H9 (cell line): ENCODE measurements at regions not wholly inside any gene's neighbourhood (a gene's known extent, or its start where the extent isn't known, plus 50 kb on each side); places are given as distances from the start of the nearest gene placed in this dataset.

ENCODE experiments used
- DNase-seq: peaks from one replicate; pipeline ENCODE4 v3.0.0-alpha.2; 2017
- H2AFZ ChIP-seq: one replicate; pipeline ENCODE4 v1.6.1; 2013; ENCODE audit warnings: mild to moderate bottlenecking, low read length, control low read depth, moderate library complexity
- H2AK5ac ChIP-seq: 2 replicates; pipeline ENCODE4 v1.6.1; 2013; ENCODE audit warnings: low read length, control low read depth, mixed read lengths; ENCODE audit not compliant: insufficient read length
- H2BK120ac ChIP-seq: one replicate; pipeline ENCODE4 v1.6.1; 2013; ENCODE audit warnings: low read depth, mild to moderate bottlenecking, low read length, control low read depth, inconsistent platforms; ENCODE audit not compliant: poor library complexity, severe bottlenecking
- H2BK12ac ChIP-seq: 2 replicates; pipeline ENCODE4 v1.6.1; 2013; ENCODE audit warnings: low read length, control low read depth, mixed read lengths, low read depth; ENCODE audit not compliant: insufficient read length
- H2BK15ac ChIP-seq: 2 replicates; pipeline ENCODE4 v1.6.1; 2013; ENCODE audit warnings: low read depth, low read length, control low read depth
- H2BK20ac ChIP-seq: one replicate; pipeline ENCODE4 v1.6.1; 2013; ENCODE audit warnings: low read depth, mild to moderate bottlenecking, low read length, control low read depth, inconsistent platforms; ENCODE audit not compliant: poor library complexity, severe bottlenecking
- H2BK5ac ChIP-seq: 2 replicates; pipeline ENCODE4 v1.6.1; 2013; ENCODE audit warnings: low read length, control low read depth, mixed read lengths; ENCODE audit not compliant: insufficient read length
- H3K14ac ChIP-seq: 2 replicates; pipeline ENCODE4 v1.6.1; 2013; ENCODE audit warnings: low read length, control low read depth; ENCODE audit not compliant: insufficient read depth
- H3K18ac ChIP-seq: 2 replicates; pipeline ENCODE4 v1.6.1; 2013; ENCODE audit warnings: low read depth, mild to moderate bottlenecking, mixed read lengths, low read length, control low read depth; ENCODE audit not compliant: insufficient read length
- H3K23ac ChIP-seq: 2 replicates; pipeline ENCODE4 v1.6.1; 2013; ENCODE audit warnings: low read length, control low read depth, mixed read lengths, low read depth; ENCODE audit not compliant: insufficient read length
- H3K23me2 ChIP-seq: 2 replicates; pipeline ENCODE4 v1.6.1; 2013; ENCODE audit warnings: low read depth, mild to moderate bottlenecking, mixed read lengths, low read length, control low read depth; ENCODE audit not compliant: insufficient read length, poor library complexity, severe bottlenecking
- H3K27ac ChIP-seq: 2 replicates; pipeline ENCODE4 v1.5.1; 2013; ENCODE audit warnings: low read length, control low read depth, mixed read lengths, low read depth; ENCODE audit not compliant: insufficient read length
- H3K27me3 ChIP-seq: 2 replicates; pipeline ENCODE4 v1.6.1; 2013; ENCODE audit warnings: low read length, control low read depth, inconsistent platforms; ENCODE audit not compliant: insufficient read depth
- H3K4ac ChIP-seq: 2 replicates; pipeline ENCODE4 v1.6.1; 2013; ENCODE audit warnings: low read depth, mild to moderate bottlenecking, control low read depth, inconsistent platforms, low read length, moderate library complexity
- H3K4me1 ChIP-seq: 2 replicates; pipeline ENCODE4 v1.6.1; 2013; ENCODE audit warnings: low read length, control low read depth, inconsistent platforms; ENCODE audit not compliant: insufficient read depth
- H3K4me2 ChIP-seq: 2 replicates; pipeline ENCODE4 v1.6.1; 2013; ENCODE audit warnings: low read length, control low read depth, mixed read lengths; ENCODE audit not compliant: insufficient read length, insufficient read depth
- H3K56ac ChIP-seq: 2 replicates; pipeline ENCODE4 v1.6.1; 2013; ENCODE audit warnings: low read depth, mild to moderate bottlenecking, mixed read lengths, low read length, control low read depth; ENCODE audit not compliant: insufficient read length
- H3K79me1 ChIP-seq: 2 replicates; pipeline ENCODE4 v1.6.1; 2013; ENCODE audit warnings: low read depth, mild to moderate bottlenecking, moderate library complexity, low read length, control low read depth, inconsistent platforms; ENCODE audit not compliant: insufficient read depth, poor library complexity, severe bottlenecking
- H3K79me2 ChIP-seq: 2 replicates; pipeline ENCODE4 v1.6.1; 2013; ENCODE audit warnings: low read length, control low read depth, inconsistent platforms; ENCODE audit not compliant: insufficient read depth
- H3K9ac ChIP-seq: 2 replicates; pipeline ENCODE4 v1.6.1; 2013; ENCODE audit warnings: low read length, control low read depth, mixed read lengths; ENCODE audit not compliant: insufficient read length; ENCODE audit errors: extremely low read depth
- H3K9me3 ChIP-seq: one replicate; pipeline ENCODE4 v1.6.1; 2013; ENCODE audit warnings: low read depth, low read length, inconsistent platforms; ENCODE audit not compliant: control insufficient read depth
- H3T11ph ChIP-seq: one replicate; pipeline ENCODE4 v1.6.1; 2013; ENCODE audit warnings: mild to moderate bottlenecking, low read length, control low read depth, inconsistent platforms
- H4K20me1 ChIP-seq: one replicate; pipeline ENCODE4 v1.6.1; 2013; ENCODE audit not compliant: control insufficient read depth, insufficient read length, insufficient read depth
- H4K5ac ChIP-seq: 2 replicates; pipeline ENCODE4 v1.6.1; 2013; ENCODE audit warnings: low read depth, mild to moderate bottlenecking, mixed read lengths, low read length, control low read depth; ENCODE audit not compliant: insufficient read length
- H4K8ac ChIP-seq: replicated peaks from 2 replicates; pipeline ENCODE4 v1.6.1; 2013; ENCODE audit warnings: low read length, control low read depth, mixed read lengths, low read depth; ENCODE audit not compliant: insufficient read length
- H4K91ac ChIP-seq: 2 replicates; pipeline ENCODE4 v1.6.1; 2013; ENCODE audit warnings: low read depth, mild to moderate bottlenecking, moderate library complexity, mixed read lengths, low read length, control low read depth; ENCODE audit not compliant: insufficient read length
- H3K27ac Mint-ChIP-seq, 3 experiments: 2 replicates in 2 of 3; 3 replicates in 1 of 3; pipeline ENCODE4 v1.8.0; 2020 to 2021; ENCODE audit warnings: mixed read lengths in 3 of 3, mild to moderate bottlenecking in 1 of 3, moderate library complexity in 1 of 3
- H3K27me3 Mint-ChIP-seq: 2 replicates; pipeline ENCODE4 v1.8.0; 2021; ENCODE audit warnings: low read depth, mild to moderate bottlenecking, moderate library complexity, mixed read lengths
- H3K36me3 Mint-ChIP-seq, 3 experiments: 2 replicates in 2 of 3; 3 replicates in 1 of 3; pipeline ENCODE4 v1.8.0; 2020 to 2021; ENCODE audit warnings: low read depth in 3 of 3, mixed read lengths in 3 of 3; ENCODE audit not compliant: insufficient read depth in 1 of 3
- H3K4me1 Mint-ChIP-seq, 2 experiments: 2 replicates each; pipeline ENCODE4 v1.8.0; 2020; ENCODE audit warnings: mixed read lengths in 2 of 2
- H3K4me3 Mint-ChIP-seq, 2 experiments: 2 replicates in 1 of 2; 3 replicates in 1 of 2; pipeline ENCODE4 v1.8.0; 2020 to 2021; ENCODE audit warnings: mild to moderate bottlenecking in 2 of 2, mixed read lengths in 2 of 2, moderate library complexity in 1 of 2
- H3K9me3 Mint-ChIP-seq, 2 experiments: 2 replicates in 1 of 2; 3 replicates in 1 of 2; pipeline ENCODE4 v1.8.0; 2020; ENCODE audit warnings: mild to moderate bottlenecking in 2 of 2, mixed read lengths in 2 of 2, moderate library complexity in 1 of 2
- CTCF ChIP-seq: fragments of 200-600 bp; sonication (generic); conservative IDR thresholded peaks from 3 replicates; pipeline ENCODE4 v1.8.0; 2021; ENCODE audit warnings: antibody characterized with exemption, mild to moderate bottlenecking
- WGBS: extraction: QIAGEN DNeasy Blood & Tissue Kit; methylation state at CpG from one replicate; pipeline ENCODE4 v1.1.7; 2013; ENCODE audit warnings: missing lambda C conversion rate, low lambda C conversion rate, mixed read lengths; ENCODE audit not compliant: insufficient read length; ENCODE audit errors: extremely low coverage; 5-methylcytosine and 5-hydroxymethylcytosine counted together

- no peak overlapping the region for H3K4ac ChIP-seq
- no peak overlapping the region for H3T11ph ChIP-seq
- H3K9ac ChIP-seq, result no peak overlapping the region
- WGBS, result no CpG with 5 or more reads among the region's 1 CpG
- no peaks in the 10 kb centered on the region for H3K9me3 Mint-ChIP-seq
- H2BK120ac ChIP-seq, result no peak overlapping the region
- peaks cover 2% of the 10 kb centered on the region for H4K20me1 ChIP-seq
- H3K27me3 Mint-ChIP-seq, result no peaks in the 10 kb centered on the region
- no peak overlapping the region for H2AFZ ChIP-seq
- no peak overlapping the region for H3K56ac ChIP-seq
- H3K27me3 ChIP-seq, result no peaks in the 10 kb centered on the region
- no peaks in the 10 kb centered on the region for H3K79me2 ChIP-seq
- H4K91ac ChIP-seq, result no peak overlapping the region
- H3K18ac ChIP-seq, result no peak overlapping the region
- no peak overlapping the region for H4K8ac ChIP-seq
- no peaks in the 10 kb centered on the region for H3K4me1 Mint-ChIP-seq
- no peak for DNase-seq
- no peaks in the 10 kb centered on the region for H3K4me1 ChIP-seq
- H2BK12ac ChIP-seq, result no peak overlapping the region
- H2BK20ac ChIP-seq, result no peak overlapping the region
- no peak overlapping the region for H3K14ac ChIP-seq
- H4K5ac ChIP-seq, result no peak overlapping the region
- no peak for TF ChIP-seq CTCF
- H3K4me3 Mint-ChIP-seq, result no peak overlapping the region
- no peak overlapping the region for H2BK15ac ChIP-seq
- no peak overlapping the region for H2BK5ac ChIP-seq
- no peak overlapping the region for H3K23ac ChIP-seq
- H3K27ac Mint-ChIP-seq, result no peak overlapping the region
- H2AK5ac ChIP-seq, result no peak overlapping the region
- H3K23me2 ChIP-seq, result no peaks in the 10 kb centered on the region
- no peaks in the 10 kb centered on the region for H3K9me3 ChIP-seq
- H3K79me1 ChIP-seq, result no peaks in the 10 kb centered on the region
- H3K27ac ChIP-seq, result no peak overlapping the region
- no peak overlapping the region for H3K4me2 ChIP-seq
- peaks cover 0 to 1% (median 0%) of the 10 kb centered on the region in 3 experiments; a peak in 1 of 7 replicates for H3K36me3 Mint-ChIP-seq
These were observed 178.0 kb upstream of the SPHKAP start for GRCh38 chr2:228359473-228359872.
